Keratinocyte (primary cell): ENCODE measurements at regions not wholly inside any gene's neighbourhood (a gene's known extent, or its start where the extent isn't known, plus 50 kb on each side); places are given as distances from the start of the nearest gene placed in this dataset.

ENCODE experiments used
- DNase-seq: peaks from one replicate; pipeline ENCODE4 v3.0.0-alpha.2; 2011; ENCODE audit warnings: low read depth, missing footprints, low spot score
- FAIRE-seq: peaks from 2 replicates; lab custom pipeline; 2011; peaks lifted over from hg19 to GRCh38; lab: Jason Lieb, UNC
- H2AFZ ChIP-seq: 2 replicates; pipeline ENCODE4 v1.6.0; 2012; ENCODE audit warnings: low read length, control low read depth, inconsistent platforms; ENCODE audit not compliant: control insufficient read depth
- H3K27ac ChIP-seq: 2 replicates; pipeline ENCODE4 v1.5.1; 2011; ENCODE audit warnings: low read length; ENCODE audit not compliant: control insufficient read depth, insufficient read depth
- H3K27me3 ChIP-seq: 3 replicates; pipeline ENCODE4 v1.6.0; 2011; ENCODE audit warnings: low read length; ENCODE audit not compliant: control insufficient read depth, insufficient read depth; ENCODE audit errors: extremely low read depth
- H3K36me3 ChIP-seq, 2 experiments: 2 replicates in 1 of 2; 3 replicates in 1 of 2; pipeline ENCODE4 v1.5.1; 2011; ENCODE audit warnings: low read length in 2 of 2, mild to moderate bottlenecking in 1 of 2; ENCODE audit not compliant: control insufficient read depth in 2 of 2, insufficient read depth in 2 of 2; ENCODE audit errors: extremely low read depth in 1 of 2
- H3K4me1 ChIP-seq: 3 replicates; pipeline ENCODE4 v1.5.1; 2011; ENCODE audit warnings: low read length; ENCODE audit not compliant: control insufficient read depth, insufficient read depth; ENCODE audit errors: extremely low read depth
- H3K4me2 ChIP-seq: 3 replicates; pipeline ENCODE4 v1.6.0; 2011; ENCODE audit warnings: low read depth, low read length; ENCODE audit not compliant: control insufficient read depth, insufficient read depth; ENCODE audit errors: extremely low read depth
- H3K4me3 ChIP-seq, 3 experiments: fragments of 200-600 bp in 1 of 3; sonication (generic) in 1 of 3; 2 replicates in 2 of 3; 3 replicates in 1 of 3; pipeline ENCODE4 v1.5.1; 2011 to 2016; ENCODE audit warnings: low read length in 3 of 3, mild to moderate bottlenecking in 3 of 3, control low read depth in 2 of 3, inconsistent platforms in 1 of 3, low read depth in 1 of 3, mixed read lengths in 1 of 3, mixed run types in 1 of 3, moderate library complexity in 1 of 3; ENCODE audit not compliant: control insufficient read depth in 2 of 3, insufficient read depth in 2 of 3; ENCODE audit errors: extremely low read depth in 1 of 3
- H3K79me2 ChIP-seq: 2 replicates; pipeline ENCODE4 v1.6.0; 2012; ENCODE audit warnings: low read length; ENCODE audit not compliant: control insufficient read depth, insufficient read depth
- H3K9ac ChIP-seq: 3 replicates; pipeline ENCODE4 v1.6.0; 2011; ENCODE audit warnings: low read length; ENCODE audit not compliant: control insufficient read depth, insufficient read depth; ENCODE audit errors: extremely low read depth
- H3K9me1 ChIP-seq: 3 replicates; pipeline ENCODE4 v1.6.0; 2011; ENCODE audit warnings: low read length; ENCODE audit not compliant: control insufficient read depth, insufficient read depth; ENCODE audit errors: extremely low read depth
- H3K9me3 ChIP-seq: 2 replicates; pipeline ENCODE4 v1.5.1; 2012; ENCODE audit warnings: low read depth, low read length; ENCODE audit not compliant: control insufficient read depth
- H4K20me1 ChIP-seq: 3 replicates; pipeline ENCODE4 v1.6.0; 2011; ENCODE audit warnings: low read length; ENCODE audit not compliant: control insufficient read depth, insufficient read depth; ENCODE audit errors: extremely low read depth
- EZH2 ChIP-seq: IDR thresholded peaks from one replicate; pipeline ENCODE4 v1.6.1; 2012; ENCODE audit warnings: inconsistent platforms, mild to moderate bottlenecking, low read length, moderate library complexity
- dilution Hi-C: fragments of 300-500 bp; cut with MboI; formaldehyde crosslinking; loops from one replicate; pipeline ENCODE4 v1.7.0; 2020; ENCODE audit warnings: low sequenced_read_pairs; ENCODE audit not compliant: extremely low pct_ligation_motif_present
- TF ChIP-seq, protein P1 (sequence below), 3 experiments: IDR thresholded peaks in 1 of 3; conservative IDR thresholded peaks in 1 of 3; optimal IDR thresholded peaks in 1 of 3; 2 replicates in 2 of 3; 3 replicates in 1 of 3; pipeline versions ENCODE3 to v1.5.1; 2011; ENCODE audit warnings: low read length in 3 of 3, mild to moderate bottlenecking in 3 of 3, moderate library complexity in 2 of 3, control low read depth in 1 of 3, inconsistent platforms in 1 of 3; ENCODE audit not compliant: insufficient read depth in 2 of 3; ENCODE audit errors: extremely low read depth in 1 of 3

DNA sequence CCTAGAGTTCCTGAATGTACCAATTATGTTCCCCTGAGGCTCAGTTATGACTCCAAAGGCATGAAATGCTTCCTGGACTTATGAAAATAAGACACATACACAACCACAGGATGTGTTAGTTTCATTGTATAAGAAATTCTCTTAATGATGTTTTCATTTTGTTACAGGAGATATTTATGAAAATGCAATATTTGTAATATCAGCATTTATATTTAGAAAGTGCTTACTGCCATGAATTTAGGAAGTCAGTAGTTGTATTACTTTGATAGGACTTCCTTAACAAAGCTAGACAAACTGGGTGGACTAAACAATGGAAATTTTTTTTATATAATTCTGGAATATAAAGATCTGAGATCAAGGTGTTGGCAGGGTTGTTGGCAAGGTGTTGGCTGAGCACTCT, 572.1 kb upstream of the IGFBP7 start:
- Histone ChIP-seq H3K27ac (no peak overlapping the region), H2AFZ (no peak overlapping the region), H3K27me3 (no peaks in the 10 kb centered on the region), H3K9me3 (no peaks in the 10 kb centered on the region), H3K4me3 (no peak overlapping the region), H3K4me2 (no peak overlapping the region), H4K20me1 (no peaks in the 10 kb centered on the region), H3K4me1 (no peaks in the 10 kb centered on the region), H3K9ac (no peak overlapping the region), H3K36me3 (no peaks in the 10 kb centered on the region), H3K79me2 (no peaks in the 10 kb centered on the region), H3K9me1 (no peaks in the 10 kb centered on the region)
- FAIRE-seq (no peak), DNase-seq (no peak)
- dilution Hi-C loops, result no loop called here
- TF ChIP-seq, protein P1, sequence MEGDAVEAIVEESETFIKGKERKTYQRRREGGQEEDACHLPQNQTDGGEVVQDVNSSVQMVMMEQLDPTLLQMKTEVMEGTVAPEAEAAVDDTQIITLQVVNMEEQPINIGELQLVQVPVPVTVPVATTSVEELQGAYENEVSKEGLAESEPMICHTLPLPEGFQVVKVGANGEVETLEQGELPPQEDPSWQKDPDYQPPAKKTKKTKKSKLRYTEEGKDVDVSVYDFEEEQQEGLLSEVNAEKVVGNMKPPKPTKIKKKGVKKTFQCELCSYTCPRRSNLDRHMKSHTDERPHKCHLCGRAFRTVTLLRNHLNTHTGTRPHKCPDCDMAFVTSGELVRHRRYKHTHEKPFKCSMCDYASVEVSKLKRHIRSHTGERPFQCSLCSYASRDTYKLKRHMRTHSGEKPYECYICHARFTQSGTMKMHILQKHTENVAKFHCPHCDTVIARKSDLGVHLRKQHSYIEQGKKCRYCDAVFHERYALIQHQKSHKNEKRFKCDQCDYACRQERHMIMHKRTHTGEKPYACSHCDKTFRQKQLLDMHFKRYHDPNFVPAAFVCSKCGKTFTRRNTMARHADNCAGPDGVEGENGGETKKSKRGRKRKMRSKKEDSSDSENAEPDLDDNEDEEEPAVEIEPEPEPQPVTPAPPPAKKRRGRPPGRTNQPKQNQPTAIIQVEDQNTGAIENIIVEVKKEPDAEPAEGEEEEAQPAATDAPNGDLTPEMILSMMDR (optimal IDR thresholded peaks at IDR 0.05 in 1 of 3, IDR thresholded peaks at IDR 0.05 in 1 of 3, conservative IDR thresholded peaks at IDR 0.05 in 1 of 3; ENCODE audit: extremely low read depth in 1 of 3, insufficient read depth in 2 of 3, low read length in 3 of 3), result no peak
- no peak for TF ChIP-seq EZH2

DNA sequence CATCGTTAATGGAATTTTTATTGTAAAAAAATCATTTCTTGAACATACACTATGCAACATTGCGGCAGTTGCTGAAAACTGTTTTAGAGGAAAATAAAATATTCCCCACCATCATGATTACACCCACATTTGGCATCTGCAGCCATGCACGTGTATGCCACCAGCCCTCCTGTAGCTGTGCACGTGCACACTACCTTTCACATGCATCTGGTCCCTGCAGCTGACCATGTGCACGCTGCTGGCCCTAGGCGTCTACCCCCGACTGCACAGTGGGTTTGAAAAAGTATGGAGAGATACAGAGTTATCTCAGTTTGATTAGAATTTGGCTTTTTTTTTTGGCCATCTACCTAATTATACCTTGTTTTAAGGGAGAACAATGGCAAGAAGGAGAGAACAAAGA, 569.8 kb upstream of the IGFBP7 start:
- H3K4me1 ChIP-seq, result no peaks in the 10 kb centered on the region
- no peaks in the 10 kb centered on the region for H3K79me2 ChIP-seq
- no peak overlapping the region for H3K9ac ChIP-seq
- TF ChIP-seq, protein P1 (optimal IDR thresholded peaks at IDR 0.05 in 1 of 3, IDR thresholded peaks at IDR 0.05 in 1 of 3, conservative IDR thresholded peaks at IDR 0.05 in 1 of 3; ENCODE audit: extremely low read depth in 1 of 3, insufficient read depth in 2 of 3, low read length in 3 of 3), result no peak
- no peak for TF ChIP-seq EZH2
- H3K4me3 ChIP-seq, result no peak overlapping the region
- H3K27ac ChIP-seq, result no peak overlapping the region
- no peaks in the 10 kb centered on the region for H3K36me3 ChIP-seq
- dilution Hi-C loops, result no loop called here
- H3K9me3 ChIP-seq, result no peaks in the 10 kb centered on the region
- DNase-seq, result no peak
- H3K27me3 ChIP-seq, result no peaks in the 10 kb centered on the region
- H4K20me1 ChIP-seq, result no peaks in the 10 kb centered on the region
- no peaks in the 10 kb centered on the region for H3K9me1 ChIP-seq
- H3K4me2 ChIP-seq, result no peak overlapping the region
- H2AFZ ChIP-seq, result no peak overlapping the region
- FAIRE-seq, result no peak
